ENCODE measurements at regions not wholly inside any gene's neighbourhood (a gene's known extent, or its start where the extent isn't known, plus 50 kb on each side); places are given as distances from the start of the nearest gene placed in this dataset.

DNA sequence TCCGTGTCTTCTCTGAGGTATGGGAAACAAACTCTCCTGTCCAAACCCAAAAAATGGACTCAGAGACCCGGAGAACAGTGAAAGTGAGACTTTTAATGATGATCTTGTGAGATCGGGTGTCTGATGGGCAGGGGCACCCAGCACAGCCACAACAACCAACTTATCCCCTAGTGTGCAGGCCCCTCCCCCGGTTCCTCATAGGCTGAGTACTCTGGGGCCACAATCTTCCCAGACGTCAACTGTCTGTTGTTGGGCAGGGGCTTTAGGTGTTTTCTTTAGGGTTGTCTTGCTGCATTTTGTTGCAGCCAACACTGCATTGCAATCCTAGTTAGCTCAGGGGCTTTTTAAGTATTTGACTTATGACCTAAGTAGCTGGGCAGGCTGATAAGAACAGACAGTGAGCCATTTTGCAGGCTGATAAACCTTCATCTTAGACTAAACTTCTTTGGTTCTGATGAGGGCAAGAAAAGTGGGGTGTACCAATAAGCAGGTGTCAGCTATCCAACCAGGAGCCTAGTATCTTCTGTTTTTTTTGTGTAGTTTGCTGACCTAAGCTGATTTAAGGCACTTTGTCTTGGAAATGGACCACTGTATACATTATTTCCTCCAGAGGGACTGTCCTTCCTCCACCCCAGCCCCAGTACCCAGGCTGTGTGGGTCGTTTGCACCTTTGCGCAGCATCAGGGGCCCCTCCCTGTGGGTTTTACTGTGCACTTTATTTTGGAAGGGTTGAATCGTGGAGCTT is 1323.6 kb downstream of the TBC1D22A start:
- no peak for DNase-seq (ENCODE audit: low read depth)

DNA sequence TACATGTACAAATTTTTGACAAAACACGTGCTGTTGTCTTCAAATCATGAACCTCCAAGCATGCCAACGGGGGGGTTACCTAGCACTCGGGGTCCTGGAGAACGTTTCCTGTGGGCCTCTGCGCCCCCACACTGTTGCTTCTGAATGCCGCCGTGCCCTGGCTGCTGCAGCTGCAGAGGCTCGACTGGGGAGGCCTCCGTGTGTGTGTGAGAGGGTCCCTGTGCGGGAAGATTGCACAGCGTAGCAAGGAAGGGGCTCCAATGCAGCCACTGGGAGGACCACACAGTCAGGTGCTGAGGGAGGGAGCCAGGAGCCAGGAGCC is 1322.2 kb downstream of the TBC1D22A start:
- DNase-seq (ENCODE audit: low read depth), result no peak

DNA sequence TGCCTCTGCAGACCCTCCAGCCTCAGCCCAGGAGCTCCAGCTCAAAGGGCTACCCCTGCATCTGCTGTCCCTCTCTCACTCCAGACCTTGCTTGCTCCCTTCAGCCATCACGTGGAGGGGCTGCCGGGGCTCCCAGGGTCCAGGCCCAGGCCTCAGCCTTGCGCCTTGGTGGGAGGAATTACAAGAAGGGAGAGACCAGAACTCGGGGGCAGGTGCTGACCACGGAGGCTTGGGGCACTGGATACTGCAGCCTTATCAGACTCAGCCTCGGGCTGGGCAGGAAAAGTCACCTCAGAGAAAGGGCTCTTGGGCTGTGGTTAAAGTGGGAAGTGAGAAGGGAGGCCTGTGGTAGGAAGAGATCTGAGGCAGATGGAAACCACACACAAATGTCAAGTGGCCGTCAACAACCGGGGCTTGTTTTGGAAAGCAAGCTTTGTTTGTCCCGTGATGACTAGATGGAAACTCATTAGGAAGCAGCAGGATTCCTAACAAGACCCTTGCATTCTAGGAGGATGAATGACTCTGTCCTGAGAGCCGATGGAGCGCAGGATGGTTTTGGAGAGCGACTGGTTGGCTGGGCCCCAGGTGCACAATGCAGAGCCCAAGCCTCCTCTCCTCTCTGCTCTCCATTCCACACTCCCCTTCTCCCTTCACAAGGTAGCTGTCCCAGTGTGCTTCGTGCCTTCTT is 1321.7 kb downstream of the TBC1D22A start:
- DNase-seq (ENCODE audit: low read depth), result no peak

DNA sequence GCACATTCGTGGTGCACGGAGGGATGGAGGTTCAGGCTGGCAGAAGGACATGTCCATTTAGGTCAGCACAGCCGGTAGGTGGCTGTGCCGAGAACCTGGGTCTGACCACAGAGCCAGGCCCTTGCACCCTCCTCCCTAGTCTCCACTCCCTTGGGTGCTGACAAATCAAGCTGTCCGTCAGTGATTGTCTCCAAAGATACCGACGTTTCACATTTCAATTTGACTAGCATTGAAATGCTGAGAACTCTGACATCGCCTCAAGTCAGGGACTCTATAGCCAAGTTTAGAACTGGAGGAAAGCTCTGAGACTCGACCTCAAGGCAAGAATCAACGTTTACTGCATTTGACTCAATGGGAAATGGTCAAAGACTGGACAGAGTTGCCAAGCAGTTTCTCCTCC is 1321.1 kb downstream of the TBC1D22A start:
- DNase-seq (ENCODE audit: low read depth), result no peak

DNA sequence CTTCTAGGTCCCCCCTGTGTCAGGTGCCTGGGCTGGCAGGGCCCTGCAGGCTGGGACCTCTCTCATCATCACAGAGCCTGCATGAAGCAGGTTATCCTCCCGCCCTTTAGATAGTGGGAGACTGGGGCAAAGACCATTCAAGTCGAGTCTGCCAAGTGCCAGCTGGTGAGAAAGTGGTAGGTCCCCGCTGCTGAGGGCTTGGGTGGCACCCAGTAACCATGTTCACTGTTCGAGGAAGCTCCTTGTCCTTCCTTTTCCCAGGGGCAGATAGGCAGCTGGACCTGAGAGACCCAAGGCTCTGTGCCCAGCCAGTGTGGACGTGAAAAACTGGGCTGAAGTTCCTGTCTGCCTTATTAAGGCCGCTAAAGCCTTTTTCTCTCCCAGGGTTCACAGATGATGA is 1319.8 kb downstream of the TBC1D22A start:
- DNase-seq (ENCODE audit: low read depth), result no peak

DNA sequence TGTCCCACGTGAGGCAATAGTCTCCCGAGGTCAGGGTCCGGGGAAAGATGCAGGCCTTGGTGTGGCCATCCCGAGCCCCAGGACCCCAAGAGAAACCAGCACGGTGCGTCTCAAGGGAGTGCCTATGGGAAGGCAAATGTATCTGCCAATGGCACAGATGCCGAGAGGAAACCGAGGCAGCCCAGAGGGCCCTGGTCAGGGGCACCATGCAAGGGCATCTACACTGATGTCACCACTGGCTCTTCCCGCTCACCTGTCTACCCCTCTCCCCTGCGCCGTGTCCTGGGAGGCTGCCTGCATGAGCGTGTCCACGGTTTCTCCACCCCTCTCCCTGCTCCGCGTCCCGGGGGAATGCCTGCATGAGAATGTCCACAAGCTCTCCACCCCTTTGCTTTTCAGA is 1318.8 kb downstream of the TBC1D22A start:
- DNase-seq (ENCODE audit: low read depth), result no peak

DNA sequence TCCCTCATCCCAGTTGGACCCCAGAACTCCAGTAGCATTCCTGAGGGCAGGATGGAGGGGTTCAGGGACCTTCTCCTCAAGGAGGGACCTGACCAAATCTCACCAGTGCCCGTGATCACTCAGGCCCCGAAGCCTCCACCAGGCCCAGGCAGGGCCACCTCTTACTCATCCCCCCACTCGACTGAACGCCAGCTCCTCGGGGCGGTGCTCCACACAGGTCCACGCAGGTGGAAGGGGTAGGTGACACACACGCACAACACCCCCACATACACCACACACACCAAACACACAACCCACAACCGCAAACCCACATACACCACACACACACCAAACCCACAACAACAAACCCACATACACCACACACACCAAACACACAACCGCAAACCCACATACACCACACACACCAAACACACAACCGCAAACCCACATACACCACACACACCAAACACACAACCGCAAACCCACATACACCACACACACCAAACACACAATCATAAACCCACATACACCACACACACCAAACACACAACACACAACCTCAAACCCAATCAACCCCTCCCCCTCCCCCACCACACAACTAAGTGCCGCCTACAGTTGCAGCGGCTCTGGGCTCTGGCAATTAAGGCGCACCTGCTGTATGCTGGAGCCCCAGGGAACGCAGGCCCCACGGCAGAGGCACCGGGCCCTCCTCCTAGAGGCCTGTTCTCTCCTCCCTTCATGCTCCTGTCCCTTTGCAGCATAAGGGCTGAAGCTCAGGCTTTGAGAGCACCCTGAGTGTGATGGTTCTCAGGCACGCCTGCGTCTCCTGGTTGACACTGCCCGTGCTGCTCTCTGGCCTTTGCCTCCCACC is 1318.1 kb downstream of the TBC1D22A start:
- DNase-seq (ENCODE audit: low read depth), result no peak

DNA sequence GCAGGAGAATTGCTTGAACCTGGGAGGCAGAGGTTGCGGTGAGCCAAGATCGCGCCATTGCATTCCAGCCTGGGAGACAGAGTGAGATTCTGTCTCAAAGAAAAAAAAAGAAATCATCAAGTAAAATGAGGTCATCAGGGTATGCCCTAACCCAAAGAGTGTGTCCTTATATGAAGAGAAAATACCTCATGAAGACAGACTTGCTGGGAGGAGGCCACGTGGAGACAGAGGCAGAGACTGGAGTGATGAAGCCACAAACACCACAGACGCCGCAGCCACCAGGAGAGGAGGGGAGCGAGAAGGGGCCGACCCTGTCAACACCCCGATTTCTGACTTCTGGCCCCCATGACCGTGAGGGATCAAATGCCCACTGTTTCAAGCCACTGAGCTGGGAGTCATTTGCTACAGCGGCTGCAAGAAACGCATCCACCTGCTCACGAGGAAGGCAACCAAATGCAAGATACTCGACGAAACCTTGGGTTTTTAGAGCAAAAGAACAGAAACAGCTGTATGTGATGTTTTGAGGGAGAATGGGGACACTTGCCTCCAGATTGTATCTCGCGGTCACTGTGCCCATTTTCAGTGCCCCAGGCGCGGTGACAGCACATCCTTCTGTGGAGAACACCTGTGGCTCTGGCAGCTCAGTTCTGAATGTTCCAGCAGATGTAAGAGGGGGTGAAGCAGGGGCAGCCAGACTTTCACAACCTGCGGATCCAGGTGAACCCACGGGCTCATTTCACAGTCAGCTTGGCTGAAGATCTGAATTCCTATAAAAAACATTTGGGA is 1317.2 kb downstream of the TBC1D22A start:
- no peak for DNase-seq (ENCODE audit: low read depth)

DNA sequence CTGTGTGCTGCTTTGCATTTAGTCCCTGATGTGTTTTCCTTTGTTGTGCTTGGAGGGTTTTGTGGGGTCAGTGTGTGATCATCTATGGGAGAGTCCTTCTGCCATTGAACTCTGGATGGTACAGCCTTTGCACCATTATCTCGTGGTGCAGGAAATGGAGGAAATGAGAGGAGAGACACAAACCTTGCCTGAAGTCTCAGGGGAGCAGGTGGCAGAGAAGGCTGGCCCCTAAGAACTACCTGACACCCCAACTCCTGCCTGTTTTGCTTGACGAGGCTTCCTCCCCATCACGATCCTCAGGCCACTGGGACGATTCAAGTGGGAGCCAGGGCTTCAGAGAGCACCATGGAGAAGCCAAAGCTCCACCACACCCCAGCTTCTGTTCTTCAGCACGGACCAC is 1316.4 kb downstream of the TBC1D22A start:
- DNase-seq (ENCODE audit: low read depth), result no peak

DNA sequence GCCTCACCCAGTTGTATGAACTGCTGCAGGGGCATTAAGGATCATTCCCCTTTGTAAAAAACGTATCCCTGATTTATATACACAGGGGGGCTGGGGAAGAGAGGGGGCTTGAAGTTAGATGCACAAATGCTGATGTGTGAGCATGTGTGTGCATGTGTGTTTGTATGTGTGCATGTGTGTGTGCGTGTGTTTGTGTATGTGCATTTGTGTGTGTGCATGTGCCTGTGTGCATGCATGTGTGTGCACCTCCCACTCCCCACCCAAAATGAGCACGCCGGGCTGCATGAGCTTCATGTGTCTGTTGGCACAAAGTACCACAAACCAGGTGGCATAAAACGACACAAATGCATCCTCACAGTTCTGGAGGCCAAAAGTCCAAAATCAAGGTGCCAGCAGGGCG is 1315.2 kb downstream of the TBC1D22A start:
- DNase-seq (ENCODE audit: low read depth), result no peak

DNA sequence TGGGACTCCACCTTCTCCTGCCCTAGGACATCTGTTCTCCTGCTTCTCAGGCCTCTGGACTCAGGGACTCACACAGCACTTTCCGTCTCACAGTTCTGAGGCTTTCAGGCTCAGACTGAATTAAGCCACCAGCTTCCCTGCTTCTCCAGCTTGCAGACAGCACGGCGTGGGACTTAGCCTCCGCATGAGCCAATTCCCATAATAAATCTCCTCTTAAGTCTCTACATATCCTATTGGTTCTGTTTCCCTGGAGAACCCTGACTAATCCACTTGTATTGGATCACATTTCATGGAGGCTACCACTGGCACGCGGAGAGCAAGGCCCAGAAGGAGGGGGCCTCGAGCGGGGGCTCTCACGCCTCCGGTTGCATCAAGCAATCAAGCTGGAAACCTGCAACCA is 1313.6 kb downstream of the TBC1D22A start:
- DNase-seq (ENCODE audit: low read depth), result no peak

DNA sequence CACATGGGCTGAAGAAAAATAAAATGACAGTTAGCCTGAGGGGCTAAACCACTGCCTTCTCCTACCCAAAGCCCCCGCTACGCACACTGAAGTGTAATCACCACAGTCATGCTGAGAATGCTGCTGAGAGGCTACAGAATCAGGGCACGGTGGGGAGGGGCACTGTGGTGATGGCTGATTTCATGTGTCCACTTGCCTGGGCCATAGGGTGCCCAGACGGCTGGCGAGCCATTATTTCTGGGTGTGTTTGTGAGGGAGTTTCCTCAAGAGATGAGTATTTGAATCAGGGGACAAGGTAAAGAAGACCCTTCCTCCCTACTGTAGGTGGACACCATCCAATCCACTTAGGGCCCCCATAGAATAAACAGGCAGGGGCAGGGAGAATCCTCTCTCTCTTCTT is 1313.2 kb downstream of the TBC1D22A start:
- DNase-seq (ENCODE audit: low read depth), result no peak

DNA sequence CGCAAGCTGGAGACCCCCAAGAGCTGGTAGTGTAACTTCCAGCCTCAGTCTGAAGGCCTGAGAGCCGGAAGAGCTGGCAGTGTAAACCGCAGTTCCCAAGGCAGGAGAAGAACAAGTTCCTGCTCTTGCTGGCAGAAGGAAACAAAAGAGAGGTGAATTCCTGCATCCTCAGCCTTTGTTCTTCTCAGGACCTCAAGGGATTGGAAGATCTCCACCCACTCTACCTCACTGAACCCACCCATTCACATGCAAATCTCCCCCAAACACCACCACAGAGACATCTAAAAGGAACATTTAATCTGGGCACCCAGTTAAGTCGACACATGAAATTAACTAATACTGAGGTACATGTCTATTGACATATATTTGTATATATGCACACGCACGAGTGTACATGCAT is 1310.3 kb downstream of the TBC1D22A start:
- no peak for DNase-seq (ENCODE audit: low read depth)

DNA sequence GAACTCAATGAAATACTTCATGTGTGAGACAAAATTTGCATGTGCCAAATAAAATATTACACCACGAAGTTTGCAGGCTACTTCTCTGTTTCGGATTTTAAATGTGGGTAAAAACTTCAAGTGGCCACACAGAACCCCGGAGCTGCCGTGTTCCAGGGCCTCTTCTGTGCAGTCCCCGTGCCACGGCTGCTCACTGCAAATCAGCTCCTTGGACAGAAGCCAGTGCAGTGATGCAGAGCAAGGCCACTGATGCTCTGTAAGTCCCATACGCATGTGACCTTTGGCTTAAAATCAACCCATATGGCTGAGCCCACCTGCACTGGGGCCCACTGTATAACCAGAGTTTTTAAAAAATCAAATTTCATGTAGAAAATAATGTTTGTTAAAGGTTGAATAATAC is 1309.4 kb downstream of the TBC1D22A start:
- DNase-seq (ENCODE audit: low read depth), result no peak

DNA sequence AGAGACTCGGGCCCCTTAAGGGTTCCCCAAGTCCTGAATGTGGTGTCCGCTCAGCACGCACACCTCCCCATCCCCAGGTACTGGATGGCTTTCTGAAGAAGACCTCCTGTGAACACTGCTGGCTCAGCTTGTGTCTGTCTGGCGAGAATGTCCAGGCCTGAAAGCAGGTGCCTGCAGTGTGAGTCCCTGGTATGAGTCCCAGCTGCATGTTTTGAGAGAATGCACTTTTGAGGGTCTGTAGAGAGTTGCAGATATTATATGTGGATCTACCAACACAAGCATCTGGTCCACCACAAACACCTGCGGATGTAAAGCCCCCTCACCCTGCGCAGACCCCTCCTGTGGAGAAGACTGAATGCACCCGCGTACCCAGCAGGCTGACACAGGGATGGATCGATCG is 1308.9 kb downstream of the TBC1D22A start:
- no peak for DNase-seq (ENCODE audit: low read depth)

DNA sequence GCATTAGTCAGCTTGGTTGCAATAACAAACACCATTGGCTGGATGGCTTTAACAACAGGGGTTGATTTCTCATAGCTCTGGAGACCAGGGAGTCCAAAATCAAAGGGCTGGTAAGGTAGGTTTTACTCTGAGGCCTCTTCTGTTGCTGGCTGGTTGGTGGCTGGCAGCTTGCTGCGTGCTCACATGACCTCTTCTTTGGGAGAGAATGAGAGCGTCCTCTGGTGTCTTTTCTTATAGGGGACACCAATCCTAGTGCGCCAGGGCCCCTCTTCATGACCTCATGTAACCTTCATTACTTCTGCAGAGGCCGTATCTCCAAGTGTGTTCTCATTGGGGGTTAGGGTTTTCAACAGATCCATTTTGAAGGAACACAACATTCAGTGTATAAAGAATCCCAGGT is 1308.3 kb downstream of the TBC1D22A start:
- no peak for DNase-seq (ENCODE audit: low read depth)

DNA sequence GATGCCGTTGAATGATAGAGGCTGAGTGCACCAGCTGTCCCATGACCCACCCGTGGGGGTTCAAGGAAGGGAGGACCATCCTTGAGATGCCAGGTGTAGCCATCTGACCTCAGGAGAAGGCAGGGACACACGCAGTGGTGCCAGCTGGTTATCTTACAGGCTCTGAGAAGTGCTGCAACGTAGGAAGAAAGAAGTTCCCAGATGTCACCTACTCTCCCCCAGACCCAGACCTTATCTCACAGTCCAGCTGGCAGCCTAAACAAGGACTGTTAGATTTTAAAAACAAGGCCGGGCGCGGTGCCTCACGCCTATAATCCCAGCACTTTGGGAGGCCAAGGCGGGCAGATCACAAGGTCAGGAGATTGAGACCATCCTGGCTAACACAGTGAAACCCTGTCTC is 1307.6 kb downstream of the TBC1D22A start:
- no peak for DNase-seq (ENCODE audit: low read depth)

DNA sequence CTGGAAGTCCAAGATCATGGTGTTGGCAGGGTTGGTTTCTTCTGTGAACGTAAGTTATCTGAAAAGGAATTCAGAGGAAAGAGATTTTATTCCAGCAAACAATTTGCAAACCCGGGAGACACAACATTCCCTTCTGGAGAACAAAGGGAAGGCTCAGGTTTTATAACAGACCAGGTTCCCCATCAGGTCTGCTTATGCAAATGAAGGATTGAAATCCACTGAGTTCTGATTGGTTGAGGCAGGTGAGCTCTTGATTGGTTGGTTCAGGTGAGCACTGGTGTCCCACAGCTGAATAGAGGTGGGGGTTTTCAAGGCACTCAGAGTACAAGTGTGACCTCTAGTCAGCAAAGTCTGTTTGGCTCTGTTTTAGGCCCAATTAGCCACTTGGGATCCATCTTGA is 1306.8 kb downstream of the TBC1D22A start:
- no peak for DNase-seq (ENCODE audit: low read depth)

DNA sequence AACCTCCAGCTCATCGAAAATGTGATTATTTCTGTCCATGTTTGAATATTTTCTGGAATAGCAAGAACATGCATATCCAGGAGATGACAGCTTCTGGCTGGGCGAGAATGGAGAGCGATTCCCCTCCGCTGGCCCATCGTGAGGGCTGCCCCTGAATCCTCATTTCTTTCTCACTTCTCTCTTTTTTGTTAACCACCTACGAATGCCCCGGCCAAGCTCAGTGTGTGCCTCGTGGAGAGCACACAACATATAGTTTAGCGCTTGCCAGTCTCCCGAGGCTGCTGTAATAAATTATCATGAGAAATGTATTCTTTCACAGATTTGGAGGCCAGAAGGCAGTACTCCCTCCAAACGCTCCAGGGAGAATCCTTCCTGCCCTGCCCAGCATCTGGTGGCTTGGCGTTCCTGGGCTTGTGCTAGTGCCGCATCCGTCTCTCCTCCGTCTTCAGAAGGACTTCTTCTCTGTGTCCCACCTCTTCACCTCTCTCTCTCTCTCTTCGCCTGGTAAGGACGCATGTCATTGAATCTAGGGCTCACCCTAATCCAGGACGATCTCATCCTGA is 1306.0 kb downstream of the TBC1D22A start:
- DNase-seq (ENCODE audit: low read depth), result no peak

DNA sequence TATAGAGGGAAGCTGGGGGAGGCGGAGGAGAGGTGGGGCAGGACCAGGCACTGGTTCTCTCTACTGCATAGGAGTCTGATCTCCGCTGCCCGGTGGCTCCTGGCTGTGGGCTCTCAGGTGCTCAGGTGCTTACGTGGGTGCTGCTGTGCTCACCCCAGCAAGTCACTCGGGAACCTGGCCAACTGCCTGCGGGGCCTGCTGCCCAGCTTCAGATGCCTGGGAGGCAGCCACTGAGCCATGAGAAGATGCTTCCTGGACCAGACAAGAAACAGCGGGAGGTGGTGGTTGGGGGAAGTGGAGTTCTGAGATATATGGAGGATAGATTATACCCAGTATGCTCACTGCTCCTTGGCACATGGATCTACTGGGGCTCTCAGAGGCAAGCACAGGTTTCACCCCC is 1303.4 kb downstream of the TBC1D22A start:
- no peak for DNase-seq (ENCODE audit: low read depth)

DNA sequence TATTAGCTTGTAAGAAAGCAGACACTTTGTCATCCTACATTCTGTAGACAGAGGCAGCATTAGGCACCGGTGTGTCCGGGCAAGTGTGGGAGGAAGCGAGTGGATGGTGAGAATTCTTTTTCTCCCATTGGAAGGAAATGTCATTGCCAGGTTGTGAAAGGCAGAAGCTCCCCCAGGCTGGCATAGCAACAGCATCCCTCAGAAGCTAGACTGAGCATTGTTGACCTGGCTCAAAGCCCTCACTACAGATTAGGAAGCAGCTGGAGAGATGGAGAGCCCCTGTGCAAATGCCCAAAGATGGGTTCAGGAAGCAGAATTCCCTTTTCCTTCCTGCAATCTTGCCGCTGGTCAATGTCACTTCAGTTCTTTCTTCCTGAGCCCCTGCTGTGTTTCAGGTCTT is 1299.3 kb downstream of the TBC1D22A start:
- no peak for DNase-seq (ENCODE audit: low read depth)

DNA sequence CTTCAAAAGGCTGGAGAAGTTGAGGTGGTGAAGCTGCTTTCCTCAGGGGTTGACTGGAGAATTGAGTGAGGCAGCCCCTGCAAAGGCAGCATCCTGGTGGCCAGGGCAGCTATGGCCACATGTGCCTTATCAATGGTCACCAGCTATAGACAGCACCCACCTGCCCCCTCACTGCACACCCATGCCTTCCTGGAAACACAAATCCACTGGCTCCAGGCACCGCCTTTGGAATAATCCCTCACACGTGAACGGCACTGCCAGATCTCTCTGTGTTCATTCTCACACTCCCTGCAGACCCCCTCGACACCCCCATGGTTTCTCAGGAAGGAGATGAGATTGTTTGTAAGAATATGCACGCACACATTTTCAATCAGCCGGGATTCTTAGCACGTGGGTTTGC is 1297.8 kb downstream of the TBC1D22A start:
- no peak for DNase-seq (ENCODE audit: low read depth)
